Lower leg skin (tissue), 3 donors: ENCODE measurements at regions not wholly inside any gene's neighbourhood (a gene's known extent, or its start where the extent isn't known, plus 50 kb on each side); places are given as distances from the start of the nearest gene placed in this dataset.

Experiments
- POLR2A ChIP-seq, 2 donors: fragments of 450-650 bp; IDR thresholded peaks; one replicate each; pipeline ENCODE4 v1.6.1; 2016 to 2017; ENCODE audit warnings: antibody characterized with exemption in 2 of 2, mild to moderate bottlenecking in 1 of 2, moderate library complexity in 1 of 2
- TF ChIP-seq, protein P1 (sequence below), 3 donors: fragments of 450-650 bp; IDR thresholded peaks; one replicate each; pipeline ENCODE4 v1.5.1; 2016; ENCODE audit warnings: antibody characterized with exemption in 3 of 3, mild to moderate bottlenecking in 3 of 3, moderate library complexity in 2 of 3

- TF ChIP-seq, protein P1, sequence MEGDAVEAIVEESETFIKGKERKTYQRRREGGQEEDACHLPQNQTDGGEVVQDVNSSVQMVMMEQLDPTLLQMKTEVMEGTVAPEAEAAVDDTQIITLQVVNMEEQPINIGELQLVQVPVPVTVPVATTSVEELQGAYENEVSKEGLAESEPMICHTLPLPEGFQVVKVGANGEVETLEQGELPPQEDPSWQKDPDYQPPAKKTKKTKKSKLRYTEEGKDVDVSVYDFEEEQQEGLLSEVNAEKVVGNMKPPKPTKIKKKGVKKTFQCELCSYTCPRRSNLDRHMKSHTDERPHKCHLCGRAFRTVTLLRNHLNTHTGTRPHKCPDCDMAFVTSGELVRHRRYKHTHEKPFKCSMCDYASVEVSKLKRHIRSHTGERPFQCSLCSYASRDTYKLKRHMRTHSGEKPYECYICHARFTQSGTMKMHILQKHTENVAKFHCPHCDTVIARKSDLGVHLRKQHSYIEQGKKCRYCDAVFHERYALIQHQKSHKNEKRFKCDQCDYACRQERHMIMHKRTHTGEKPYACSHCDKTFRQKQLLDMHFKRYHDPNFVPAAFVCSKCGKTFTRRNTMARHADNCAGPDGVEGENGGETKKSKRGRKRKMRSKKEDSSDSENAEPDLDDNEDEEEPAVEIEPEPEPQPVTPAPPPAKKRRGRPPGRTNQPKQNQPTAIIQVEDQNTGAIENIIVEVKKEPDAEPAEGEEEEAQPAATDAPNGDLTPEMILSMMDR (IDR thresholded peaks at IDR 0.05) = no peak
- TF ChIP-seq POLR2A (IDR thresholded peaks at IDR 0.05) = no peak
Measured at GRCh38 chr6:144606083-144606482, 320.9 kb downstream of the UTRN start.
